ENCODE measurements at regions not wholly inside any gene's neighbourhood (a gene's known extent, or its start where the extent isn't known, plus 50 kb on each side); places are given as distances from the start of the nearest gene placed in this dataset.

DNA sequence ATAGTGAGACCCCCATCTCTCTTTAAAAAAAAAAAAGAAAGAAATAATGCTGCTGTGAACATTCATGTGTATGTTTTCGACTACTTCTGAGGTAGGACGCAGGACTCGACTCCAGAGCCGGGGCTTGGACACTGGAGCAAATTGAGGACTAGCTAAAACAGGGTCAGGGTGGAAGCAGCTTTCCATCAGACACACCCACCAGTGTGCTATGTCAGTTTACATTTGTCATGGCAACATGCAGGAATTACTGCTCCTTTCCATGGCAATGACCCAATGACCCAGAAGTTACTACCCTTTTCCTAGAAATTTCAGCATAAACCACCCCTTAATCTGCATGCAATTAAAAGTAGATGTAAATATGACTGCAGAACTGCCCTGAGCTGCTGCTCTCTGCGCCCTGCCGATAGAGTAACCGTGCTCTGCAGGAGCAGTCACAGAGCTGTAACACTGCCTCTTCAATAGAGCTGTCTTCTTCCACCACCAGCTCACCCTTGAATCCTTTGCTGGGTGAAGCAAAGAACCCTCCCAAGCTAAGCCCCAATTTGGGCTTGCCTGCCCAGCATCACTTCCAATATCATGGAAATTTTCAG, 61.6 kb upstream of the ZNF599 start:
- no peak for TF ChIP-seq CREB1 (IDR thresholded peaks at IDR 0.05; ENCODE audit: low read depth)
- TF ChIP-seq, protein P1, sequence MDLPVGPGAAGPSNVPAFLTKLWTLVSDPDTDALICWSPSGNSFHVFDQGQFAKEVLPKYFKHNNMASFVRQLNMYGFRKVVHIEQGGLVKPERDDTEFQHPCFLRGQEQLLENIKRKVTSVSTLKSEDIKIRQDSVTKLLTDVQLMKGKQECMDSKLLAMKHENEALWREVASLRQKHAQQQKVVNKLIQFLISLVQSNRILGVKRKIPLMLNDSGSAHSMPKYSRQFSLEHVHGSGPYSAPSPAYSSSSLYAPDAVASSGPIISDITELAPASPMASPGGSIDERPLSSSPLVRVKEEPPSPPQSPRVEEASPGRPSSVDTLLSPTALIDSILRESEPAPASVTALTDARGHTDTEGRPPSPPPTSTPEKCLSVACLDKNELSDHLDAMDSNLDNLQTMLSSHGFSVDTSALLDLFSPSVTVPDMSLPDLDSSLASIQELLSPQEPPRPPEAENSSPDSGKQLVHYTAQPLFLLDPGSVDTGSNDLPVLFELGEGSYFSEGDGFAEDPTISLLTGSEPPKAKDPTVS (IDR thresholded peaks at IDR 0.05; ENCODE audit: low read depth, low read length) = no peak
- TF ChIP-seq ZSCAN29 (IDR thresholded peaks at IDR 0.05) = no peak
- no peak for TF ChIP-seq JUND (IDR thresholded peaks at IDR 0.05; ENCODE audit: low read depth, low read length)
- no peak for TF ChIP-seq NFIC (IDR thresholded peaks at IDR 0.05; ENCODE audit: low read depth, low read length)
- TF ChIP-seq SUZ12 (IDR thresholded peaks at IDR 0.05; ENCODE audit: unreplicated experiment) = no peak
- no peak for TF ChIP-seq ESRRA (IDR thresholded peaks at IDR 0.05; ENCODE audit: low read length)
- TF ChIP-seq, protein P2, sequence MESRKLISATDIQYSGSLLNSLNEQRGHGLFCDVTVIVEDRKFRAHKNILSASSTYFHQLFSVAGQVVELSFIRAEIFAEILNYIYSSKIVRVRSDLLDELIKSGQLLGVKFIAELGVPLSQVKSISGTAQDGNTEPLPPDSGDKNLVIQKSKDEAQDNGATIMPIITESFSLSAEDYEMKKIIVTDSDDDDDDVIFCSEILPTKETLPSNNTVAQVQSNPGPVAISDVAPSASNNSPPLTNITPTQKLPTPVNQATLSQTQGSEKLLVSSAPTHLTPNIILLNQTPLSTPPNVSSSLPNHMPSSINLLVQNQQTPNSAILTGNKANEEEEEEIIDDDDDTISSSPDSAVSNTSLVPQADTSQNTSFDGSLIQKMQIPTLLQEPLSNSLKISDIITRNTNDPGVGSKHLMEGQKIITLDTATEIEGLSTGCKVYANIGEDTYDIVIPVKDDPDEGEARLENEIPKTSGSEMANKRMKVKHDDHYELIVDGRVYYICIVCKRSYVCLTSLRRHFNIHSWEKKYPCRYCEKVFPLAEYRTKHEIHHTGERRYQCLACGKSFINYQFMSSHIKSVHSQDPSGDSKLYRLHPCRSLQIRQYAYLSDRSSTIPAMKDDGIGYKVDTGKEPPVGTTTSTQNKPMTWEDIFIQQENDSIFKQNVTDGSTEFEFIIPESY (IDR thresholded peaks at IDR 0.05) = no peak
- no peak for TF ChIP-seq POLR2AphosphoS2 (IDR thresholded peaks at IDR 0.05; ENCODE audit: low read depth, low read length)
- TF ChIP-seq HDGF (IDR thresholded peaks at IDR 0.05) = no peak
- no peak for TF ChIP-seq GATAD2B (conservative IDR thresholded peaks at IDR 0.05; ENCODE audit: low read depth)
- TF ChIP-seq PAX5 (IDR thresholded peaks at IDR 0.05; ENCODE audit: borderline replicate concordance, low read depth, low read length) = no peak
- no peak for TF ChIP-seq RELA (IDR thresholded peaks at IDR 0.05; ENCODE audit: borderline replicate concordance, partially characterized antibody)
- TF ChIP-seq BMI1 (IDR thresholded peaks at IDR 0.05; ENCODE audit: borderline replicate concordance) = no peak
- Histone ChIP-seq H4K20me1 (ENCODE audit: control insufficient read depth, insufficient read depth) (no peaks in the 10 kb centered on the region), H3K27me3 (replicated peaks in 1 of 2; ENCODE audit: control insufficient read depth in 2 of 2, insufficient read depth in 2 of 2, low read length in 1 of 2) (no peaks in the 10 kb centered on the region), H3K4me1 (ENCODE audit: control insufficient read depth, insufficient read depth, low read length) (no peaks in the 10 kb centered on the region), H3K4me3 (no peak overlapping the region), H3K27ac (ENCODE audit: control insufficient read depth, insufficient read depth) (no peak overlapping the region), H3K79me2 (ENCODE audit: control insufficient read depth, insufficient read depth, low read length) (no peaks in the 10 kb centered on the region), H2AFZ (ENCODE audit: control insufficient read depth, low read depth, low read length) (no peak overlapping the region), H3K4me2 (ENCODE audit: control insufficient read depth, insufficient read depth) (no peak overlapping the region), H3K36me3 (ENCODE audit: control insufficient read depth in 2 of 2, insufficient read depth in 2 of 2, low read length in 1 of 2) (no peaks in the 10 kb centered on the region), H3K9me3 (replicated peaks; ENCODE audit: control insufficient read depth, insufficient read depth, low read length) (no peaks in the 10 kb centered on the region), H3K9ac (ENCODE audit: control insufficient read depth, insufficient read depth, low read length) (no peak overlapping the region)
- in situ Hi-C loops (cut with MboI) = no loop called here
- no peak for DNase-seq (ENCODE audit: low read depth, low spot score)
- intact Hi-C loops (cut with micrococcal nuclease; ENCODE audit: unreplicated experiment) = no loop called here
- no peak for ATAC-seq
- BruUV-seq (replicated peaks) = no TSS peak
- RAD21 ChIA-PET (ENCODE audit: unreplicated experiment) = no interaction called here
- 25% methylated on average over 7 of the region's 7 CpGs for WGBS (ENCODE audit: insufficient coverage, insufficient replicate concordance, low lambda C conversion rate, missing lambda C conversion rate)
- CTCF ChIA-PET = no interaction called here
- SMC1A ChIA-PET (ENCODE audit: uncharacterized antibody, unreplicated experiment) = interaction anchor here (0.9 kb wide), 1 partner anchor 13 kb away, joined by 3 read pairs; no protein-coding TSS in a partner anchor
- FAIRE-seq = no peak
- POLR2A ChIA-PET = no interaction called here

All from GM12878 (cell line).